K562 (cell line): ENCODE measurements at regions not wholly inside any gene's neighbourhood (a gene's known extent, or its start where the extent isn't known, plus 50 kb on each side); places are given as distances from the start of the nearest gene placed in this dataset.

Experiments used
- ATAC-seq: fragments of 200-7000 bp; cut with Tn5 transposase; 3 replicates; pipeline ENCODE4 v1.9.1; 2020; ENCODE audit warnings: moderate library complexity
- BruUV-seq: library from RNA; stranded (reverse); fragments of 400-500 nt; replicated peaks from 2 replicates; lab custom pipeline; 2021; lab: Mats Ljungman, UMichigan
- CTCF ChIA-PET: fragments of 300-600 bp; formaldehyde crosslinking; extraction: SDS; loops from one replicate; lab custom pipeline; 2021; ENCODE audit warnings: low intra/inter-chr PET ratio; lab: Yijun Ruan, JAX
- POLR2A ChIA-PET: fragments of 300-600, 350-650 bp; sonication (Branson Sonifier 250); formaldehyde crosslinking; extraction: SDS; loops from one replicate; lab custom pipeline; 2021; ENCODE audit warnings: antibody characterized with exemption, inconsistent platforms; lab: Yijun Ruan, JAX
- DNase-seq, 4 experiments: peaks; one replicate each; pipeline versions ENCODE4 v3.0.0 to v3.0.0-alpha.2; 2011 to 2018; ENCODE audit warnings: low spot score in 3 of 4, mixed read lengths in 3 of 4; ENCODE audit errors: extremely low read depth in 1 of 4
- FAIRE-seq: peaks from 2 replicates; lab custom pipeline; 2011; peaks lifted over from hg19 to GRCh38; lab: Jason Lieb, UNC
- H2AFZ ChIP-seq: 2 replicates; pipeline ENCODE4 v1.6.0; 2011; ENCODE audit warnings: low read depth, low read length, control low read depth, inconsistent platforms
- H3K27ac ChIP-seq: fragments of 200-600 bp; 3 replicates; pipeline ENCODE4 v1.8.0; 2011; ENCODE audit warnings: low read depth, mild to moderate bottlenecking, control low read depth, inconsistent platforms, low read length, moderate library complexity, mixed read lengths; ENCODE audit errors: extremely low read depth
- H3K27me3 ChIP-seq, 2 experiments: fragments of 300-600 bp in 1 of 2; 2 replicates in 1 of 2; 3 replicates in 1 of 2; pipeline versions ENCODE4 v1.6.0 to v1.8.0; 2011; ENCODE audit warnings: inconsistent platforms in 2 of 2, low read length in 2 of 2, mild to moderate bottlenecking in 1 of 2, mixed read lengths in 1 of 2, moderate library complexity in 1 of 2; ENCODE audit not compliant: control insufficient read depth in 2 of 2, insufficient read depth in 2 of 2
- H3K36me3 ChIP-seq: fragments of 300-600 bp; 3 replicates; pipeline ENCODE4 v1.8.0; 2011; ENCODE audit warnings: mild to moderate bottlenecking, low read length, inconsistent platforms; ENCODE audit not compliant: control insufficient read depth, insufficient read depth
- H3K4me1 ChIP-seq, 2 experiments: fragments of 200-600 bp in 1 of 2; replicated peaks in 1 of 2; 2 replicates in 1 of 2; 3 replicates in 1 of 2; pipeline versions ENCODE4 v1.5.1 to v1.8.0; 2011; ENCODE audit warnings: inconsistent platforms in 2 of 2, low read length in 2 of 2, mild to moderate bottlenecking in 1 of 2, mixed read lengths in 1 of 2, moderate library complexity in 1 of 2; ENCODE audit not compliant: control insufficient read depth in 2 of 2, insufficient read depth in 2 of 2
- H3K4me2 ChIP-seq: 2 replicates; pipeline ENCODE4 v1.6.1; 2011; ENCODE audit warnings: low read length, control low read depth, inconsistent platforms, mixed read lengths; ENCODE audit not compliant: insufficient read depth
- H3K4me3 ChIP-seq: fragments of 200-600 bp; sonication (generic), shearing (Covaris generic); 2 replicates; pipeline ENCODE4 v1.5.1; 2016; ENCODE audit warnings: control low read depth, inconsistent platforms
- H3K79me2 ChIP-seq: fragments of 200-600 bp; 3 replicates; pipeline ENCODE4 v1.8.0; 2011; ENCODE audit warnings: low read length, inconsistent platforms; ENCODE audit not compliant: control insufficient read depth, insufficient read depth
- H3K9ac ChIP-seq, 2 experiments: 2 replicates each; pipeline versions ENCODE4 v1.6.0 to v1.6.1; 2011; ENCODE audit warnings: low read depth in 2 of 2, low read length in 2 of 2, control low read depth in 1 of 2, inconsistent platforms in 1 of 2, mild to moderate bottlenecking in 1 of 2, mixed read lengths in 1 of 2; ENCODE audit not compliant: insufficient read depth in 1 of 2
- H3K9me1 ChIP-seq: one replicate; pipeline ENCODE4 v1.6.0; 2011; ENCODE audit warnings: inconsistent platforms, mild to moderate bottlenecking, low read length, moderate library complexity; ENCODE audit not compliant: control insufficient read depth, insufficient read depth
- H3K9me3 ChIP-seq: replicated peaks from 2 replicates; pipeline ENCODE4 v1.5.1; 2011; ENCODE audit warnings: low read depth, low read length, inconsistent platforms; ENCODE audit not compliant: control insufficient read depth, insufficient read depth
- H4K20me1 ChIP-seq: replicated peaks from 2 replicates; pipeline ENCODE4 v1.6.1; 2011; ENCODE audit warnings: low read length, inconsistent platforms, mixed read lengths; ENCODE audit not compliant: control insufficient read depth, insufficient read depth
- GATAD2A ChIP-seq: fragments of 450-650 bp; IDR thresholded peaks from 2 replicates; pipeline ENCODE4 v1.6.1; 2017
- KAT2B ChIP-seq: IDR thresholded peaks from one replicate; pipeline ENCODE4 v1.6.1; 2012; ENCODE audit warnings: low read depth, mild to moderate bottlenecking, control low read depth, inconsistent platforms, low read length, moderate library complexity
- TEAD4 ChIP-seq, 2 experiments: sonication (generic) in 1 of 2; formaldehyde crosslinking in 1 of 2; IDR thresholded peaks; 2 replicates each; pipeline versions ENCODE4 v1.6.1 to v1.8.0; 2012 to 2022; ENCODE audit warnings: borderline replicate concordance in 1 of 2, inconsistent platforms in 1 of 2, low read length in 1 of 2, mild to moderate bottlenecking in 1 of 2, missing genetic modification reagents in 1 of 2
- WGBS: fragments of 100-300 bp; shearing (Covaris generic); methylation state at CpG from one replicate; pipeline ENCODE4 v1.1.6; 2016; ENCODE audit warnings: low coverage, mixed read lengths; ENCODE audit not compliant: insufficient coverage; ENCODE audit errors: missing lambda C conversion rate; 5-methylcytosine and 5-hydroxymethylcytosine counted together
- in situ Hi-C: fragments of 300-500 bp; cut with MboI; formaldehyde crosslinking; loops from 4 replicates; pipeline ENCODE4 v1.15.0; 2018; ENCODE audit warnings: inconsistent platforms, mixed read lengths
- intact Hi-C: fragments of 100-400 bp; cut with micrococcal nuclease; formaldehyde crosslinking; loops from 2 replicates; pipeline ENCODE4 v1.14.2; 2022
- TF ChIP-seq, protein P1 (sequence below): fragments of 450-650 bp; formaldehyde crosslinking; IDR thresholded peaks from 2 replicates; pipeline ENCODE4 v1.4.0; 2020; ENCODE audit warnings: mild to moderate bottlenecking, moderate library complexity

DNA sequence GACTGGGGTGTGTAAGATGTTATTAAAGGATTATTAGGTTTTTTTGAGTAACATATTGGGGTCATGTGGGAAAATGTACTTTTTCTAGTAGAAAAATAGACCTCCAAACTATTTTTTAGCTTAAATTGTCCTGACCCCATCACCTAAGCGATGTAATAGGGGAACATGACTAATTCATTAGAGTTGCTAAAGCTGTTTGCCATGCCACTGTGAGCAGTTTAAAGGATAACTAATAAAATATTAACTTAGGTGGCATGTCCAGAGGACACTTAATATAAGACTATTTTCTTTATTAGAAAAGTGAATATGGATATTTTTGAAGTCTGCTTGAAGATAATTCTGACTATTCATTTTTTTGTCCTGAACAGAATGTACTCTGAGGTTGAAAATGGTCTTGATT, 545.9 kb upstream of the BTBD3 start:
- no peak overlapping the region for H3K9ac ChIP-seq
- no peaks in the 10 kb centered on the region for H3K36me3 ChIP-seq
- H3K4me1 ChIP-seq: no peaks in the 10 kb centered on the region
- TF ChIP-seq TEAD4 (IDR thresholded peaks at IDR 0.05; ENCODE audit: low read length) (no peak), TEAD4 (CRISPR knock-in tag; IDR thresholded peaks at IDR 0.05; ENCODE audit: borderline replicate concordance) (no peak), GATAD2A (no peak), KAT2B (no peak)
- TF ChIP-seq, protein P1, sequence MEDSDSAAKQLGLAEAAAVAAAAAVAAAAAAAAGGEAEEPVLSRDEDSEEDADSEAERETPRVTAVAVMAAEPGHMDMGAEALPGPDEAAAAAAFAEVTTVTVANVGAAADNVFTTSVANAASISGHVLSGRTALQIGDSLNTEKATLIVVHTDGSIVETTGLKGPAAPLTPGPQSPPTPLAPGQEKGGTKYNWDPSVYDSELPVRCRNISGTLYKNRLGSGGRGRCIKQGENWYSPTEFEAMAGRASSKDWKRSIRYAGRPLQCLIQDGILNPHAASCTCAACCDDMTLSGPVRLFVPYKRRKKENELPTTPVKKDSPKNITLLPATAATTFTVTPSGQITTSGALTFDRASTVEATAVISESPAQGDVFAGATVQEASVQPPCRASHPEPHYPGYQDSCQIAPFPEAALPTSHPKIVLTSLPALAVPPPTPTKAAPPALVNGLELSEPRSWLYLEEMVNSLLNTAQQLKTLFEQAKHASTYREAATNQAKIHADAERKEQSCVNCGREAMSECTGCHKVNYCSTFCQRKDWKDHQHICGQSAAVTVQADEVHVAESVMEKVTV: no peak
- TF ChIP-seq, all 486 proteins: peak for 0
- no peaks in the 10 kb centered on the region; the same call in 1 of the 2 replicates for H3K9me3 ChIP-seq
- 0% methylated on average over 1 of the region's 1 CpG for WGBS
- no peak overlapping the region for H3K4me3 ChIP-seq
- DNase-seq (no peak), ATAC-seq (no peak), FAIRE-seq (no peak)
- H3K27ac ChIP-seq: no peak overlapping the region
- CTCF ChIA-PET: no interaction called here
- H4K20me1 ChIP-seq: no peaks in the 10 kb centered on the region
- in situ Hi-C loops: no loop called here
- no peaks in the 10 kb centered on the region for H3K9me1 ChIP-seq
- intact Hi-C loops: no loop called here
- H3K27me3 ChIP-seq: no peaks in the 10 kb centered on the region
- BruUV-seq: no TSS peak
- no peak overlapping the region for H2AFZ ChIP-seq
- no peaks in the 10 kb centered on the region for H3K79me2 ChIP-seq
- no peak overlapping the region for H3K4me2 ChIP-seq
- POLR2A ChIA-PET: no interaction called here
